GM10266 (cell line): ENCODE measurements at regions not wholly inside any gene's neighbourhood (a gene's known extent, or its start where the extent isn't known, plus 50 kb on each side); places are given as distances from the start of the nearest gene placed in this dataset.

Experiments
- DNase-seq: peaks from one replicate; pipeline ENCODE4 v3.0.0; 2012; ENCODE audit errors: extremely low spot score
- CTCF ChIP-seq: IDR thresholded peaks from 2 replicates; pipeline ENCODE4 v1.5.1; 2012; ENCODE audit warnings: mild to moderate bottlenecking, low read depth; ENCODE audit not compliant: control insufficient read depth, insufficient read depth; ENCODE audit errors: missing control alignments

DNA sequence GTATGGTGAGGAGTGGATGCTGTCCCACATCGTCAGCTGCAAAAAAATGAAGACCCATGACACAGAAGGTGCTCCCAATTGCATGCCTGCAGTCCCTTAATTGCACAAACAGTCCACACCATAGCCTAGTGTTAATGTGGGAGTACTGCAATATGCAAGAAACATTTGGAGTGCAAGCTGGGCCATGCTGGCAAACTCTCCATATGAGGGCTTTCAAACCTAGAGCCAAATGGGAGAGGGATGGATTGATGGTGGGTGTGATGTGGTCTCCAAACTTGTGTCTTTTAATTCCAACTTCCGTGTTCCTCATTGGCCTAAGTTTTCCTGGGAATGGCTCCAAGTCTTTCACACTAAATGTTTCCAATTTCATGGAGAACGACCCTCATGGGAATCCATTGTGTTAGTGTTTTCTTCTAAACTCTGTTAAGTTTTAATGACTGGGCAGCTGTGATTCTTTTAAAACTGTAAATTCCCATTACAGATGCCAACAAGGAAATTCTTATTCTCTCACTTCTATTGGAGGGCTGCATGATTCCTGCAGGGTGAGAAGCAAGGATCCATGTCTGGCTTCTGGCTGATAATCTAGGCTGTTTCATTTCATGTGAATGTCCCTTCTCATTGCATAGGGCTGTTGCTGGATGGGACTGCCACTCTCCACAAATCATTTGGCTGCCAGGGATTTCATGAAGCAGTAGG lies 745.3 kb upstream of the TSPY4 start:
- no peak for DNase-seq
- TF ChIP-seq CTCF = no peak

- no peak for TF ChIP-seq CTCF
These were observed 742.6 kb upstream of the TSPY4 start for GRCh38 chrY:8594657-8595056.

GRCh38 chrY:8599141-8599540 lies 738.1 kb upstream of the TSPY4 start:
- no peak for DNase-seq
- TF ChIP-seq CTCF = no peak

More at GRCh38 chrY:8594657-8595056, 742.6 kb upstream of the TSPY4 start:
- no peak for DNase-seq

DNA sequence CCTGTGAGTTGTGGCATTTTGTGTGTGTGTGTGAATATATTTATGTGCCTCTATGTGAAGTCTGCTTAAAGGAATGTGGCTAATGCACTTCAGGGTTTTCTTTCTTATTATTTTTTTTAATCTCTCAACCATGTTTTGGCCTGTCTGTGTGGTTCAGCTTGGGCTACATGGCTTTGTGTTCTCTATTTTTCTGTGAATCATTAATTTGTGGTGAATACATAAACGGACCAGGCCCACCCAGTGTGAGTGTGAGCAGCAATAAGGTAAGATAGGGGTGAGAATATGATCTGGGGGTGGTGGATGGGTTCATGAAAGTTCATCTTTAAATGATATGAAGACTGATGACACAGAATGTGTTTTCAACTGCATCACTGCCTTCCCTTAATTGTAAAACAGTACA lies 726.6 kb upstream of the TSPY4 start:
- DNase-seq = no peak
- no peak for TF ChIP-seq CTCF

GRCh38 chrY:8611815-8612214 lies 725.4 kb upstream of the TSPY4 start:
- no peak for DNase-seq

DNA sequence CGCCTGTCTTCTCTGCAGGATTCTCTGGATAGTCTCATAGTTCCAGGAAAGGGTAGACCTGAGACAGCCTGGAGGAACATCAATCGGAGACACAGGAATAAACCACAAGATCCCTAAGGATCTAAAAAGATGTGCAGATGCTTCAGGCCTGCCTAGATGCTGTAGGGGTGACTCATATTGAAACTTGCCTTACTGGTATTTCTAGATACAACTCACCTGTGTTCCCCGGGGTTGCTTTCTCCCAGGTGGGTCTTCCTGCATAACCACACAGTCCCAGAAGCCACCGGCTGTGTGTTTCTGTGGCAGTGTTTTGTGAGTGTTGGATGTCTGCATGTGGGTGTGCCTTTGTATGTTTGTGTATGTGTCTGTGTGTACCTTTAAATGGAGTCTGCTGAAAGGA lies 719.0 kb upstream of the TSPY4 start:
- DNase-seq = no peak
- TF ChIP-seq CTCF = no peak

More at GRCh38 chrY:8611815-8612214, 725.4 kb upstream of the TSPY4 start:
- TF ChIP-seq CTCF = no peak

GRCh38 chrY:8622156-8622555 lies 715.1 kb upstream of the TSPY4 start:
- no peak for DNase-seq
- no peak for TF ChIP-seq CTCF
